ENCODE measurements at regions not wholly inside any gene's neighbourhood (a gene's known extent, or its start where the extent isn't known, plus 50 kb on each side); places are given as distances from the start of the nearest gene placed in this dataset.

GRCh38 chr2:157684940-157685466 is 56.3 kb upstream of the ACVR1C start:
- no peak overlapping the region for H4K5ac ChIP-seq (ENCODE audit: insufficient read length, low read depth, low read length)
- no peak overlapping the region for H2AK5ac ChIP-seq (ENCODE audit: low read depth, low read length)
- WGBS, 2 experiments (ENCODE audit: extremely low coverage in 1 of 2, insufficient coverage in 1 of 2, insufficient read length in 1 of 2, insufficient replicate concordance in 2 of 2, low coverage in 1 of 2, low lambda C conversion rate in 2 of 2, missing lambda C conversion rate in 1 of 2), result 20% methylated on average over 4 of the region's 4 CpGs; no CpG with 5 or more reads in 1 of the 2 experiments
- no peak overlapping the region for H2BK5ac ChIP-seq (ENCODE audit: low read depth, low read length)
- 0 out of 7 replicates have a peak, but pooled peaks cover 0 to 2% (median 0%) of the 10 kb centered on the region in 4 experiments for H3K4me1 ChIP-seq (replicated peaks in 1 of 4; ENCODE audit: control insufficient read depth in 3 of 4, insufficient read depth in 4 of 4, low read length in 3 of 4)
- peak; percentile 73 for FAIRE-seq
- H2BK120ac ChIP-seq (replicated peaks; ENCODE audit: low read depth, low read length), result no peak overlapping the region
- POLR2A ChIA-PET (ENCODE audit: partially characterized antibody), result no interaction called here
- no peak overlapping the region for H4K8ac ChIP-seq (ENCODE audit: extremely low read depth, insufficient read depth, low read length)
- H2AFZ ChIP-seq (ENCODE audit: low read length), result no peak overlapping the region
- H2BK12ac ChIP-seq (ENCODE audit: low read depth, low read length), result no peak overlapping the region
- H3K14ac ChIP-seq (ENCODE audit: insufficient read length), result no peak overlapping the region
- no peak overlapping the region for H2BK20ac ChIP-seq (ENCODE audit: low read length)
- H3K18ac ChIP-seq (ENCODE audit: extremely low read depth, low read length), result no peak overlapping the region
- no peak overlapping the region for H3K4me3 ChIP-seq (ENCODE audit: extremely low read depth in 1 of 4, insufficient read depth in 2 of 4, low read depth in 3 of 4, low read length in 4 of 4)
- H3K23ac ChIP-seq (ENCODE audit: insufficient read length), result no peak overlapping the region
- no peak overlapping the region for H3K56ac ChIP-seq (replicated peaks; ENCODE audit: insufficient read length, low read depth, low read length)
- H3K27ac ChIP-seq (ENCODE audit: low read depth, low read length), result no peak overlapping the region
- CTCF ChIA-PET (ENCODE audit: partially characterized antibody), result interaction anchor here (1.0 to 1.7 kb wide), 3 partner anchors 9 to 339 kb away, joined by 3 to 5 read pairs (median 4); partner anchors contain the start of gene ACVR1C
- H3K23me2 ChIP-seq (ENCODE audit: low read depth, low read length), result no peaks in the 10 kb centered on the region
- H3K4me2 ChIP-seq (ENCODE audit: insufficient read depth in 1 of 2, low read depth in 2 of 2, low read length in 2 of 2), result no peak overlapping the region
- H3K79me2 ChIP-seq (ENCODE audit: control insufficient read depth in 1 of 2, insufficient read depth in 2 of 2, low read length in 2 of 2), result no peaks in the 10 kb centered on the region
- no peaks in the 10 kb centered on the region for H3K9me3 ChIP-seq (ENCODE audit: insufficient read depth in 2 of 2, low read depth in 1 of 2, low read length in 1 of 2)
- no peak overlapping the region for H4K91ac ChIP-seq (replicated peaks; ENCODE audit: insufficient read length, low read length)
- H3K9ac ChIP-seq (replicated peaks in 1 of 4; ENCODE audit: extremely low read depth in 1 of 4, low read depth in 3 of 4, low read length in 3 of 4), result no peak overlapping the region
- H3K4ac ChIP-seq (replicated peaks; ENCODE audit: insufficient read length, low read depth, low read length), result no peak overlapping the region
- no peaks in the 10 kb centered on the region for H3K79me1 ChIP-seq (ENCODE audit: low read depth, low read length)
- H3K36me3 ChIP-seq (ENCODE audit: control insufficient read depth in 2 of 4, insufficient read depth in 4 of 4, low read length in 3 of 4), result no peaks in the 10 kb centered on the region
- no peak for DNase-seq (ENCODE audit: low read depth in 1 of 2, low spot score in 2 of 2)
- H2BK15ac ChIP-seq (ENCODE audit: low read length), result no peak overlapping the region
- peaks cover 54 to 82% (median 68%) of the 10 kb centered on the region in 4 experiments for H3K27me3 ChIP-seq (replicated peaks in 1 of 4; ENCODE audit: control insufficient read depth in 3 of 4, extremely low read depth in 1 of 4, insufficient read depth in 3 of 4, low read length in 3 of 4)
- H4K20me1 ChIP-seq (replicated peaks in 1 of 2; ENCODE audit: control insufficient read depth in 1 of 2, insufficient read depth in 2 of 2, low read length in 2 of 2), result peaks cover 5 to 9% of the 10 kb centered on the region in 2 experiments
- TF ChIP-seq RNF2 (IDR thresholded peaks at IDR 0.05; ENCODE audit: borderline replicate concordance, low read depth, low read length, missing control alignments, poor library complexity, severe bottlenecking) (no peak), PHF8 (conservative IDR thresholded peaks at IDR 0.05; ENCODE audit: low read depth, low read length) (no peak), ATF2 (IDR thresholded peaks at IDR 0.05; ENCODE audit: low read length) (no peak), SIRT6 (IDR thresholded peaks at IDR 0.05; ENCODE audit: low read length) (no peak), POU5F1 (IDR thresholded peaks at IDR 0.05; ENCODE audit: low read depth, low read length) (no peak), SAP30 (IDR thresholded peaks at IDR 0.05; ENCODE audit: insufficient read depth, insufficient replicate concordance, low read length) (no peak), NANOG (IDR thresholded peaks at IDR 0.05; ENCODE audit: insufficient read depth, low read depth, low read length, poor library complexity, severe bottlenecking) (no peak), ZNF274 (IDR thresholded peaks at IDR 0.05; ENCODE audit: borderline replicate concordance, extremely low read depth, low read length) (peak; percentile 45; the same call in 1 of the 2 replicates), RXRA (IDR thresholded peaks at IDR 0.05; ENCODE audit: insufficient read depth, low read depth, low read length) (0 out of 2 replicates have a peak, but pooled peaks have one; percentile 12), POLR2AphosphoS5 (IDR thresholded peaks at IDR 0.05; ENCODE audit: low read depth, low read length) (peak; percentile 83), SP1 (IDR thresholded peaks at IDR 0.05; ENCODE audit: low read depth, low read length) (0 out of 2 replicates have a peak, but pooled peaks have one; percentile 28)

Measured in H1 (cell line).